ENCODE measurements at regions not wholly inside any gene's neighbourhood (a gene's known extent, or its start where the extent isn't known, plus 50 kb on each side); places are given as distances from the start of the nearest gene placed in this dataset.

DNA sequence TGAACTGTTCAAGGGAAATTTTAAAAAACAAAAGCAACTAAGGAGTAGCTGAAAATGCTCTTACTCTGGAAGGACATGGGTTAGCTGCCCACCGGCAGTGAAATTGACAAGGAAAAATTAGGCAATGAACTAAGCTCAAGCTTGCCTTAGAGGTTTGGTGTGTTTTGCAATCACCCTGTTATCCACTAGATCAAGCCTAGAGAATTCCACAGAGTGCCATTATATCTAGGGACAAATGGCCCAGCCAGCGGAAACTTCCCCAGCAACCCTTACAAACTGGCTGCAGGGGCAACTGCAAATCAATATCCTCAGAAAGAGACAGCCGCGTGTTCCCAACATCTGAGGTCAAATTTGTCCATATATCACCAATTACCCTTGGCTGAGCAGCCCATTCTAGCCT lies 258.2 kb downstream of the SP3 start:
- no peak for ATAC-seq (ENCODE audit: insufficient read depth, low FRiP score)
- TF ChIP-seq, protein P1, sequence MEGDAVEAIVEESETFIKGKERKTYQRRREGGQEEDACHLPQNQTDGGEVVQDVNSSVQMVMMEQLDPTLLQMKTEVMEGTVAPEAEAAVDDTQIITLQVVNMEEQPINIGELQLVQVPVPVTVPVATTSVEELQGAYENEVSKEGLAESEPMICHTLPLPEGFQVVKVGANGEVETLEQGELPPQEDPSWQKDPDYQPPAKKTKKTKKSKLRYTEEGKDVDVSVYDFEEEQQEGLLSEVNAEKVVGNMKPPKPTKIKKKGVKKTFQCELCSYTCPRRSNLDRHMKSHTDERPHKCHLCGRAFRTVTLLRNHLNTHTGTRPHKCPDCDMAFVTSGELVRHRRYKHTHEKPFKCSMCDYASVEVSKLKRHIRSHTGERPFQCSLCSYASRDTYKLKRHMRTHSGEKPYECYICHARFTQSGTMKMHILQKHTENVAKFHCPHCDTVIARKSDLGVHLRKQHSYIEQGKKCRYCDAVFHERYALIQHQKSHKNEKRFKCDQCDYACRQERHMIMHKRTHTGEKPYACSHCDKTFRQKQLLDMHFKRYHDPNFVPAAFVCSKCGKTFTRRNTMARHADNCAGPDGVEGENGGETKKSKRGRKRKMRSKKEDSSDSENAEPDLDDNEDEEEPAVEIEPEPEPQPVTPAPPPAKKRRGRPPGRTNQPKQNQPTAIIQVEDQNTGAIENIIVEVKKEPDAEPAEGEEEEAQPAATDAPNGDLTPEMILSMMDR (IDR thresholded peaks at IDR 0.05; ENCODE audit: control extremely low read depth, extremely low read depth), result no peak
- 91 to 94% methylated on average over 4 of the region's 4 CpGs for WGBS, 2 donors

DNA sequence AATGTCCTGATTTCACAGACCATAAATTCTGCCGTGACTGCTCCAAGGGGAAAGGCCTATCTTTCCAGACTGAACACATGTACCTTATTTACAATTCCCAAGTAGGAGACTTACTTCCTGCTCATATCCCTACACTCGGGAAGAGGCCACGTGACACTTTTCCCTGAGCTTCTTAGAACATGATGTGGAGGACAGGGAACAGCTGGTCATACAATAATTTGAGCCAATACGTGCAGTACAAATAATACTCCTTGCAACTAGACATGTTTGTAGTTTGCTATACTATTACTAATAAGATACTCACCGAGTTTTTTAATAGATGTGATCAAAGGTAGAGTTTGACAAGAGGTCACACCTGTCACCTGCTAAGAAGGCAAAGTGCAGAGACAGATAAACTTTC lies 256.4 kb downstream of the SP3 start:
- H3K27me3 ChIP-seq (ENCODE audit: control insufficient read depth in 3 of 3, insufficient read depth in 3 of 3, low read length in 2 of 3), result no peaks in the 10 kb centered on the region
- H3K9ac ChIP-seq (ENCODE audit: insufficient read depth in 1 of 2, low read length in 2 of 2), result no peak overlapping the region
- H3K4me3 ChIP-seq, result no peak overlapping the region
- peaks cover 0 to 3% (median 0%) of the 10 kb centered on the region in 5 donors for H3K4me1 ChIP-seq (ENCODE audit: control insufficient read depth in 5 of 5, insufficient read depth in 5 of 5, low read length in 5 of 5)
- WGBS, 2 donors, result 56 to 82% methylated on average over 5 of the region's 5 CpGs
- H3K27ac ChIP-seq (ENCODE audit: low read depth in 1 of 2, low read length in 1 of 2), result no peak overlapping the region
- no peaks in the 10 kb centered on the region for H3K36me3 ChIP-seq (ENCODE audit: control insufficient read depth in 4 of 4, insufficient read depth in 4 of 4, low read length in 4 of 4)
- DNase-seq (peak; percentile 37 to 89 (median 76)), ATAC-seq (ENCODE audit: insufficient read depth, low FRiP score) (no peak)
- TF ChIP-seq, protein P1 (IDR thresholded peaks at IDR 0.05; ENCODE audit: control extremely low read depth, extremely low read depth), result no peak
- H3K9me3 ChIP-seq (ENCODE audit: control insufficient read depth in 4 of 4, insufficient read depth in 3 of 4, low read length in 3 of 4), result no peaks in the 10 kb centered on the region

More for the DNA sequence above, 258.2 kb downstream of the SP3 start:
- Histone ChIP-seq H3K9ac (ENCODE audit: insufficient read depth in 1 of 2, low read length in 2 of 2) (no peak overlapping the region), H3K9me3 (ENCODE audit: control insufficient read depth in 4 of 4, insufficient read depth in 3 of 4, low read length in 3 of 4) (no peaks in the 10 kb centered on the region), H3K36me3 (ENCODE audit: control insufficient read depth in 4 of 4, insufficient read depth in 4 of 4, low read length in 4 of 4) (no peaks in the 10 kb centered on the region), H3K27me3 (ENCODE audit: control insufficient read depth in 3 of 3, insufficient read depth in 3 of 3, low read length in 2 of 3) (no peaks in the 10 kb centered on the region), H3K4me3 (no peak overlapping the region), H3K4me1 (ENCODE audit: control insufficient read depth in 5 of 5, insufficient read depth in 5 of 5, low read length in 5 of 5) (peaks cover 0 to 3% (median 0%) of the 10 kb centered on the region in 5 donors), H3K27ac (ENCODE audit: low read depth in 1 of 2, low read length in 1 of 2) (no peak overlapping the region)
- no peak for DNase-seq

DNA sequence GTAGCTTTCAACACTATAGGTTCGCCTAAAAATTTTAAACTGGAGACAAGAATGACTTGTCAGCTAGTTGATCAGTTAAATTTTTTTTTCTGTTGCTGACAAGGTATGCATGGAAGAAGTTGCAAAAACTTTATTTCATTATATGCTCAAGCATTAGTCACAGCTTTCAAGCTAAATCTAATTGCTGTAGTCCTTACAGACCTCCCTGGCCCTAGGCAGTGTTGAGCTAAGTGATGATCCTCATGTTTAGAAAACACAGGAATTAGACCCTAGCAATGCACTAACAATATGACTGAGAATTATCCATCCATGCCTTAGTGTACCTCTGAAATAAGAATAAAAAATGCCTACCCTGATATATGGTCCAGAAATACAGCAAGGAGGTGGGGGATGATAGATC lies 253.4 kb downstream of the SP3 start:
- 84 to 96% methylated on average over 1 of the region's 1 CpG for WGBS, 2 donors
- ATAC-seq (ENCODE audit: insufficient read depth, low FRiP score), result no peak

More for the DNA sequence above, 253.4 kb downstream of the SP3 start:
- DNase-seq, result no peak
- no peak overlapping the region for H3K4me3 ChIP-seq
- H3K36me3 ChIP-seq (ENCODE audit: control insufficient read depth in 4 of 4, insufficient read depth in 4 of 4, low read length in 4 of 4), result no peaks in the 10 kb centered on the region
- no peaks in the 10 kb centered on the region for H3K27me3 ChIP-seq (ENCODE audit: control insufficient read depth in 3 of 3, insufficient read depth in 3 of 3, low read length in 2 of 3)
- no peaks in the 10 kb centered on the region for H3K9me3 ChIP-seq (ENCODE audit: control insufficient read depth in 4 of 4, insufficient read depth in 3 of 4, low read length in 3 of 4)
- H3K4me1 ChIP-seq (ENCODE audit: control insufficient read depth in 5 of 5, insufficient read depth in 5 of 5, low read length in 5 of 5), result peaks cover 0 to 3% (median 0%) of the 10 kb centered on the region in 5 donors
- TF ChIP-seq, protein P1 (IDR thresholded peaks at IDR 0.05; ENCODE audit: control extremely low read depth, extremely low read depth), result no peak
- H3K9ac ChIP-seq (ENCODE audit: insufficient read depth in 1 of 2, low read length in 2 of 2), result no peak overlapping the region
- H3K27ac ChIP-seq (ENCODE audit: low read depth in 1 of 2, low read length in 1 of 2), result no peak overlapping the region

Data from lung (tissue), 11 donors.